HG03066 (cell line): ENCODE measurements at regions not wholly inside any gene's neighbourhood (a gene's known extent, or its start where the extent isn't known, plus 50 kb on each side); places are given as distances from the start of the nearest gene placed in this dataset.

ENCODE experiments used
- ATAC-seq: cut with Tn5 transposase; IDR thresholded peaks from one replicate; pipeline ENCODE4 v1.9.1; 2021; ENCODE audit warnings: low read depth; ENCODE audit not compliant: unreplicated experiment

DNA sequence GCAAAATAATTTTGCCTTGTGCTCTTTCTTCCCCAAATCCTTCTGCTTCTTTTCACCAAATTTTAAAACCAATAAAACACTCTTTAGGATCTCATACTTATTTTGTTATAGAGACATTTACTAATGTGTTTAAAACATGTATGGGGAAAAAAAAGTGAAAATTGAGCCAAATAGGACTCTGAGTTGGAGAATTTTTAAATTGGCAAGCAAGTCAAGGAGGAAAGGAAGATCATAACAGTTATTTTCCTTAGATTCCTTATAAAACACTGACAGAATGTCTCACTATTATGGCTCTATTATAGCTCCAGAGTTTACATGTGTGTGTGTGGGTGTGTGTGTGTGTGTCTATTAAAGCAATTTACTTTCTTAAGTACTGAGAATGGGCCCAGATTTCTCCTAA, 220.5 kb downstream of the SLC6A15 start:
- no peak for ATAC-seq

DNA sequence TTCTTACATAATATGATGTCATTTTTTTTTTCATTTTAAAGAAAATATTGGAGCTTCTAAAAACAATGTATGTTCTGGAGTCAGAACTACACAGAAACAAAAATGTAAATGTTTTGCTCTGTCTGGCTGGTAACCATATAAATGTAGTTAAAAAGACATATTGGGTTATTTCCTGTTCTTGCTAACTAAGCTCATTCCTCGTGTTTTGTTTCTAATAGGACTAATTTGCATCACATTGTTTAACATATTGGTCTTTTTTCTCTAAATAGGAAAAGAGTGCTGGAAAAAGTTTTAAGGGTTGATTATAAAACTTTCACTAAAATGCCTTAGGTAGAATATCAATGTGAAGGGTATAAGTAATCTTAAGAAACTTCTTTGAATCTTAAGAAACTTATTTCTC, 221.3 kb downstream of the SLC6A15 start:
- ATAC-seq: no peak

DNA sequence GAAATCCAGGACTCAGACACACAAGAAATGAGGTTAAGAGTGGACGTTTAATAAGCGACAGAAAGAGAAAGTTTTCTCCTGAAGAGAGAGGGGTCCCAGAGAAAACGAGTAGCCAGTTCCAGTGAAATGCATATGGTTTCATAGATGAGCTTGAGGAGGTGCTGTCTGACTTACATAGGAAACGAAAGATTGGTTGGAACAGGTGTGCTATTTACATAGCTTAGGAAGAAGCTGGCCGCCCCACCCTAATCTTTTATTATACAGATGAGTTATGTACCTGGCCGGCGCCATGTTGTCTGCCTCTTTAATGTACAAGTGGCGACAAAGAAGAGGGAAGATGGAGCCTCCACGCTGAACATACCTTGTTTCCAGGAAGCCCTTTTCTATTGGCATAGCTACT, 223.0 kb downstream of the SLC6A15 start:
- no peak for ATAC-seq

DNA sequence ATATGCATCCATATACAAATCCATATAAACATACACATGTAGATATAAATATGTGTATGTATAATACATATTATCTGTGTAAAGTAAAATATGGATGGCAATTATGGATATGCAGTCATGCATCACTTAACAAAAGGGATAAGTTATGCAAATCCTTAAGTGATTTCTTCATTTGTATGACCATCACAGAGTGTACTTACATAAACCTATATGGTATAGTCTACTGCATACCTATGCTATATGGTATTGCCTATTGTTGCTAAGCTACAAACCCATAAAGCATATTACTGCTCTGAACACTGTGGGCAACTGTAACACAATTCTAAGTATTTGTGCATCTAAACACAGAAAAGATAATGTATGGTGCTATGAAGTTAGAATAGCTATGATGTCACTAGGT, 227.2 kb downstream of the SLC6A15 start:
- ATAC-seq: no peak

DNA sequence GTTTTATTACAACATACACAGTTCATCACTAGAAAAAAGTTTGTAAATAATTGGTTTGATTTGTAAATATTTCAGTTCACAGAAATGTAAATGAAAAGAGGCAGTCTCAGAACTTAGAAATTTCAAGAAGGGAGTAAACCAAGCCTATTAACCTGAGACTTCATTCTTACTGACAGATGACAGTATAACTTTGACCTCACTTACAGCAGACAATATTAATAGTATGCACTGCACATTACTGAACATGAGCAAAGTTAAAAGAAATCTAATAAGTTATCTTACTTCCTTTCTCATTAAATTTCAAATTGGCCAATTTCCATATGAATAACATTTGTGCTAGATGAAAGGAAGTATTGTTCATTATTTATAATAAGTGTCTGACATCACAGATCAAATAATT, 235.8 kb downstream of the SLC6A15 start:
- no peak for ATAC-seq

DNA sequence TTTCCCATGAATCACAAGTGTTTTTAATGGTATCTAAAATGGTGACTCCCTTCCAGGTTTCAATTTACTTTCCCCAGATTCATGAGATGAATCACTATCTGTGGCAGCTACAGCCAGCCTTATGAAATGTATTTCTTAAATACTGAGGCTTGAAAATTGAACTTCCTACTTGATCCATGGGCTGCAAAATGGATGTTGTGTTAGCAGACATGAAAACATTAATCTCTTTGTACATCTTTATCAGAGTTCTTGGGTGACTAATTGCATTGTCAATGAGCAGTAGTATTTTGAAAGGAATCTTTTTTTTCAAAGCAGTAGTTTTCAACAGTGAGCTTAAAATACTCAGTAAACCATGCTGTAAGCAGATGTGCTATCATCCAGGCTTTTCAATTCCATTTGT, 250.8 kb downstream of the SLC6A15 start:
- no peak for ATAC-seq

DNA sequence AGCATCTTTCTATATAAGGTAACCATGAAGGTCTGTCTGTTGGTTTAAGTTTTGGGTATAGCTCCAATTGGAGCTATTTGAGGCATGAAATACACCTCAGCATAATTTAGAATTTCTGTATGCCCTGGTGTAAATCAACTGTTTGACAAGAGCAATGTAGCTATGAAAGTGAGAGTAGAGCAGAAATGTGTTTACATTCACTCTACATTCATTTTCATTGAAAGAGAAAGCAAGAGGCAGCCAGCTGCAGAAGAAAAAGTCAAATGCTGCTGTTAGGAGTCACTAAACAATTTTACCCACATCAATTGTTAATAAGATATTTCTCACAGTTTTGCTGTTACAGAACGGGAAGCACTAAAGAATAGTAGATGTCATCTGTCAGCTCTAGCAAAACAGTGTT, 252.5 kb downstream of the SLC6A15 start:
- no peak for ATAC-seq

DNA sequence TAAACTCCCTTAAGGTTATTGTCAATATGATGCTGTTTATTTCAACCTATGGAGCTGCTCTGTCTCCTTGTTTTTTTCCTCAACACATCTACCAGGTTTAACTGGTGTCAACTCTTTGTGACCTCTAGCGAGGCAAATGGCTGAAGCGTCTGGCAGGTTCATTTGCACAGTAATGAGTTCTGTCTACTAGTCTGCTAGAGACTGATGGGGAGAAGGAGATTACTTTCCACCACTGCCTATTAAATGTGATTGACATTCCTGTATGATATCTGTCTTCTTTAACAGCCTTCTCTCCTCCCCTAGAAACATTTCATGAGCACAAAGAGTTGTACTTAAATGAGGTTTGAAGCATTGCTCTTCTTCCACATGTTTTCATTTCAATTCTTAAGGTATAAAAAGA, 253.7 kb downstream of the SLC6A15 start:
- ATAC-seq: no peak

DNA sequence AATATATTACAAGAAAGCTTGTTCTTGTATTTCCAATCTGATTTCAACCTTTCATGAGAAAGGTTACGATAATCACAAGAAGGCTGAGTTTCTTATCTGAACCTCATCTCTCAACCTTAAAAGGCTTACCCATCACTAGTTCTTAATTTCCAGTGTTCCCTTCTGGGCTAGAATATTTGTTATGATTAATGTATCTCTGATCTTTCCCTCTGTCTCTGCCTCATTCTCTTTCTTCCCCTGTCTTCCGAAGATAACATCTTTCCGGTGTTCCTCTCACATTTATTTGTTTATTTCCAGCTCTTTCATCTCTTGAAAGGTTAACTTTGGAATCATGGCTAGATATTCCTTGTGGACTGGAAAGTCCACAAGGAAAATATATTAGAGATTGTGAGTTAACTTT, 255.9 kb downstream of the SLC6A15 start:
- ATAC-seq: no peak

DNA sequence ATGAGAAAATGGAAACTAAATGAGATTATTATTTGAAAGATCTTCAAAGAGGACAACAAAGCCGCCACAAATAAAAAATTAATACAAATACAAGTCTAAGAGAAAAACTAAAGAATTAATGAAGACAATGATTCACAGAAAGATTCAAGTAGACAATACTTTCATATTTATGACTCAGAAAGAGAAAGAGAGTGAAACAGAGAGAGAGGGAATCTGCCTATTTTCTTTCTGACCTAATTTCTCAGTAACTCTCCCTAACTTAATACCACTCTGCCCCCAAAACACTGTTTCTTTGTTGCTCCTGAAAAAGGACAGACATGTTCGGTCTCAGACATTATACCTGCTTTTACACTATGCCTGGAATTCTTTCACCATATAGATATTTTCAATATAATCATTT, 259.1 kb downstream of the SLC6A15 start:
- no peak for ATAC-seq

DNA sequence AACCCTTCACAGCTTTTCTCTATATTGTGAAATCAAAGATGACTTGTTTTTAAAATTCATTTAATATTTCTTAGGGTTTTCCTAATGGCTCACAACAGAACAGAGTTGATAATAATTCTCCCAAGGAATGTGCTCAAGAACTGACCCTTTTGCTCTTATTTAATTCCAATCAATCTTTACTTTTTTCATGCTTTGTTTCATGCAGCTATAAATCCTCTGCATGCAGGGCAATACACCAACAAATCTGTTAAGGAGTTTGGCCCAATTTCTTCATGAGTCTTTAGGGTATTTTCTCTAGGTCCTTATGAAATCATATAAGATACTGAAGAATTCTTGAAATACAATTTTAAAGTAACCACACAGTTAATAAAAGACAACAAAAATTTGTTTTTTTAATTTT, 264.2 kb downstream of the SLC6A15 start:
- ATAC-seq: no peak

DNA sequence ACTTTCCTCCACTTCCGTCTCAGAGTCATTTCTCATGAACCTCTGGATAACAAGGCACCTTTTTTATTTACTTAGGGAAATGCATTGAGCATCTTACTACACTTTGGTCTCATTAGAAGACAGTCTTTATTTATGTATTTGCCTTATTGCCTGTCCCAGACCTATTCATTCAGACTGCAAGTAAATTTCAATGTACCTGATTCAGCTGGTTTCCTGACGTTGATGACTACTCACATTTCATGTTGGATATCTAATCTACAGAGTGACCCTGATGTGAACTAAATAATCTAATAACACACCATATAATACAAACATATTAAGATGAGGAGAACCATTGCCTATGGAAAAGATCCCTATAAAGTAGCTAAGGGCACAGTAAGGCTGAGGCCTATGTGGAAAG, 267.7 kb downstream of the SLC6A15 start:
- no peak for ATAC-seq

DNA sequence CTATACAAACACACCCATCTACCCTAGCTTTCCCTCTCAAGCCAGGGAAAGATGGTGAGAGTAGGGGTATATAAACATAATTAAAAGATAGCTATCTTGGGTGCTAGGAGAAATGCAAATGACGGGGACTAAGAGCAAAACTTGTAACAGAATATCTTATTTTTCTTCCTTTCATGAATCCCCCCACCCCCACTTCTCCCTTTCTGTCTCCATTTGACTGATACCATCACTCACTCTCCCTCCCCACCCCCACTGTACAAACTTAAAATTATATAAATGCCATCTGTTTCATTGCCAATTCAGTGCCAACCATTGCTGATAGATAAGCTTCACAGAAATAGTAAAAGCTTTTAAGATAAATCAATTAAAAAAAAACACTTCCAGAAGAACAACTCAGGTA, 268.6 kb downstream of the SLC6A15 start:
- ATAC-seq: no peak

DNA sequence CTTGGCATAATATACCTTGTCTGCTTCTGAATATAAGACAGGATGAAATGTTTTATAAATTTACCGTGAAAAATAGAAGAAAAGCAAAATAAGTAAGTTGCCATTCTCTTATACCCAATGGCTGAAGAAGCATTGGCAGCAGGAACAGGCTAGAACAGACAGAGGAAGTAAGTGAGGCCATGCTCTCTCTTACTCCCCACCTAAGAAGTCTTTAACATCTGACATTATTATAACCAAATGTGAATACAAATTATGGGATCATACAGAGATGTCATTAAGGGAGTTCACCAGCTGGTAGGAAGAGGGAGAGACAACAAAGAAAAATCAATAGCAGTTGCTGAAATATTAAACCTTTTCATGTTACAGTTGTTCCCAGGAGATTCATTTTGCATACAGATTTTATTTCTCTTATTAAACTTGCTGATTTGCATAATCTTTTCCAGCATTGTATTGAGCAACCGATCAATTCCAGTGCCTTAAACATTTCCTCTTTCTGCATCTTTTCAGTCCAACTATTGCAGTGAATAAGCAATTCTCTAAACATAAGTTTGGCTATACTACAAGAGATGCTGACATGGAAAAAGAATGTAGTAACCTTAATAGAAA, 270.6 kb downstream of the SLC6A15 start:
- ATAC-seq: no peak

DNA sequence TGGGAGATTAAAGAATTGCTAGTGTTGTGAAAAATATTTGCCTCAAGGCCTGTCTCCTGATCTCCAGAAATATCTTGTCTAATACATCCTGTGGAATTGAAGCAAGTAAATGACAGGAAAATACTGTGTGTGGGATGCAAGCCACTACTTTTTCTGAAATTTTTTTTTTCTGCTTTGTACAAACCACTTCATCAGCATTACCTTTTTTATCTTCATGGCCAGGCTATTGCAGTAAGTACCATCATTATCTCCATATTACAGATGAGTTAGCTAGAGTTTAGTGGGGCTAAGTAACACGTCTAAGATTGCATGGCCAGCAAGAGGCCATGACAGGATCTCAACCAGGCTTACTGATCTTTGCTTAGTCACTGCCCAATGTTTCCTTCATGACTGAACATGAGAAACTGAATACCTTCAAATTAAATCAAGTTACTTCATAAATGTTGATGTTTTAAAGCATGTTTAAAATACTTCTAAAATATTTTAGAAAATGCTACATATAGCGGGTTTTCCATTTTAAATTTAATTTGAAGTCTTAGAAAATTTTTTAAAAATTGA, 273.7 kb downstream of the SLC6A15 start:
- ATAC-seq: no peak

DNA sequence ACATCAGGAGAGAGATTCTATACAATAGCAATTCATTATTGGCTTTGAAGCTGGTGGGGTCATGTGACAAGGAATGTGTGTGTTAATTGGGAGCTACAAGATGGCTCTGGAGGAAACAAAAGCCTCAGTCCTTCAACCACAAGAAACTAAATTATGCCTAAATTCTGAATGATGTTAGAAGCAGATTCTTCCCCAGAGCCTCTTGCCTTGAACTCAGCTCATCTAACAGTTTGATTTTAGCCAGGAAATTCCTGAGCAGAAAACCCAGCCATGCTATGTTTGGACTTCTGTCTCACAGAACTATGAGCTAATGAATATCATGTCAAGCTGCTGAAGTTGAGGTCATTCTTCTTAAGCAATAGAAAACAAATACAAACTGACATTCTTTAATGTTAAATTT, 274.7 kb downstream of the SLC6A15 start:
- ATAC-seq: no peak

DNA sequence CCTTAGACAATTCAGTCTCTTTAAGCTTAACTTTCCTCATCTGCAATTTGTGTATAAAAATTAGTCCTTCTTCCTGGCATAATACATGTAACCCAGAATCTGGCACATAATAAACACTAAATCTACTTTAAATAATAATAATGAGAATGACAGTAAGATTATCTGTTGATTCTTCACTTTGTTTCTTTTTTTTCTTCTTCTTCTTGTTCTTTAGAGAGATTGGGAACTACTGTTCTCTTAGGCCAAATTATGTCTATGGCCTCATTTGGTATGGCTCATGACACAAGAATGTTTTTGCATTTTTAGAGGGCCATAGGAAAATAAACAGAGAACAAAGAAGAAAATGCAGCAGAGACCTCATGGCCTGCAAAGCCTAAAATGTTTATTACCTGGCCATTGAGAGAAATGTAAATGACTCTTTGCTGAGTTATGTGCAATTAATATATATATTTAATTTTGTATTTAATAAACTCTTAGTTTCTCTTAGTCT, 275.8 kb downstream of the SLC6A15 start:
- ATAC-seq: no peak

DNA sequence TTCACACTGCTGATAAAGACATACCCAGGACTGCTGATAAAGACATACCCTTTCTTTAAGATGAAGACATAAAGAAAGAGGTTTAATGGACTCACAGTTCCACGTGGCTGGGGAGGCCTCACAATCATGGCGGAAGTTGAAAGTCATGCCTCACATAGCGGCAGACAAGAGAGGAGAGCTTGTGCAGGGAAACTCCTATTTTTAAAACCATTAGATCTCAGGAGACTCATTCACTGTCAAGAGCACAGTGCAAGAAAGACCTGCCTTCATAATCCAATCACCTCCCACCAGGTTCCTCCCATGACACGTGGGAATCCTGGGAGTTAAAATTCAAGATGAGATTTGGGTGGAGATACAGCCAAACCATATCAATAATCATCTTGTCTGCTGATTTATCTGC, 278.1 kb downstream of the SLC6A15 start:
- no peak for ATAC-seq

DNA sequence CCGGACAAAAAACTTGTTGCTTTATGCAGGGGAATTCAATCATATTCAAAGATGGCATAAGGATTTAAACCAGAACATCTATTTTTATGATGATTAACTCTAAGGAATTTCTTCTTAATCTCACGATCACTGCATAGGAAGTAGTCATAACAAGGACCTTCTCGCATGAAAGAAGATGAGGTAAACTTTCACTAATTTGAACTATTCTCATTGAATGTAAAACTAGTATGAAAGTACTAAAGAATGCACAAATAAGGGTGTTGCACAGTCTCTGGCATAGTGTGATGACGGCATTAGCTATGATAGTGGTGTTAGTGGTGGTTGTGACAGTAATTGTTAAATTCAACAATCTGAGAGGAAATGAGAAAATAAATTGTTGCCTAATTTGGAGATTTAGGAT, 280.0 kb downstream of the SLC6A15 start:
- ATAC-seq: no peak

DNA sequence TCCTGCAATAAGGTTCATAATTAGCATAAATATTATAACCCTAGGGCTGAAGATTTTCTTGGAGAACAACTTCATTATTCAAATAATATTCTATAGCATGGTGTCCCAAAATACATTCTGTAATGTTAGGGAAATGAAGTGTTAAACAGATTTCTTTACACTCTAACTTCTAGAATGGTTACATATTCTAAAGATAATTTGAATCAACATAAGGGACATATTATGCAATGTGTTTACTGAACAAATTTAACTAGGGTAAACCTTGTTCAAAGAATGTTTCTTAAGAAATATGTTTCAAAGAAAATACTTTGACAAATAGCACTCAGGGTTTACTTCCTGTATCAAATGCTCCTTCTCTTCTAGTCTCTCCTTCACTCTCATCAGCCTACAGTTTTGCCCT, 281.6 kb downstream of the SLC6A15 start:
- no peak for ATAC-seq

DNA sequence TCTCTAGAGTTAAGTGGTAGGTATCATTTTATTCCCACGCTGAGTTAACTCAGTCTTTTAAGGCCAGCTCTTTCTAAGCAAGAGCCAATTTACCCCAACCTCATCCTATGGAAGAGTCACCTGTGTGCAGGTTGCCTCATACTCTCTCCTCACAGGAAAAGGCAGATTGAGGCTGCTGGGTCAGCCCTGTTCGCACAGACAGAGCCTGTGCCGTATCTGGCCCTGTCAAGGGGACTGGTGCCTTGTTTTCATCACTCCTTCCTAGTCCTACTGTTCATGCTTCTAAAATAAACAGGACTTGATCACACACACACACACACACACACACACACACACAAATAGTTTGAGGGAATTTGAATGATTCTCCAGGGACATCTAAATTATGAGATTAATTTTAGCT, 285.0 kb downstream of the SLC6A15 start:
- ATAC-seq: no peak

DNA sequence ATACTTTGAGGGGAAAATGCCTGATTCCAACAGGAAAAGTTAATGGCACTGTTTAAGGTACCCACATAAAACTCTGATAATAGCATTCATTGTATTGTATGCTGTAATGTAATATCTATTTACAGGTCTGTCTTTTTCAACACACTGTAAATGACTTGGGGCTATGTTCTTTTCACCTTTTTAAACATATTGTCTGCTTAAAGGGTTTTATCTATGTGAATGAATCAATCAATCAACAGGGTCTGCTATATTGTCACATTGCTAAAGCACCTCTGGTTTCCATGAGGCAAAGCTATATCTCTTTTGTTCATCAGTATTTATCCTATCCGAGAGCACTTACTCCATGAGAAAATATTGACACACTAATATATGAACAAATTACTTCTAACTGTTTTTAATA, 288.0 kb downstream of the SLC6A15 start:
- no peak for ATAC-seq

DNA sequence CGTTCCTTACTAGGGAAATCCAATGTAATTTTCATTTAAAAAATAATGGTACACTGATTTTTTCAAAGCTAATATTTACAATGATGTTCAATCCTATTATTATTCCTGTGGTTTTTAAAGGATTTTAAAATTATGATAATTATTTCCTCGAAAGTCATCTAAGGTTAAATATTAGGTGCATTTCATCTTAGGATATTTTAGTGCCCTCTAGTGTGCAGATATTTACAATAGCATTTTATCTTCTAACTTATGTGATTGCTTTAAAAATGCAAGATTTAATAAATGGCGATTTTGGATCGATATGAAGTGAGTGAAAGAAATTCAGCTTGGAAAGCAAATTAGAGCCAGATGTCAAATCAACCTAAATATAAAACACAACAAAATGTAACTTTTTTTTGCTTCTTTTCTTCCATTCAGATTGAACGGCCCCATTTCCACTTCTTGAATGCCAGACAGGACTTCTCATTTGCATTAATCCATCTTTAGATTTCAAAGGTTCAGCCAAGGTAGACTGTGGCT, 293.5 kb downstream of the SLC6A15 start:
- ATAC-seq: no peak
